Smooth muscle cell (in vitro differentiated cells): ENCODE measurements at regions not wholly inside any gene's neighbourhood (a gene's known extent, or its start where the extent isn't known, plus 50 kb on each side); places are given as distances from the start of the nearest gene placed in this dataset.

Source experiments
- DNase-seq: peaks from one replicate; lab custom pipeline; 2025; ENCODE audit not compliant: unreplicated experiment; lab: John Stamatoyannopoulos, UW
- H2AFZ ChIP-seq: fragments of 200-600 bp; sonication (generic); 2 replicates; pipeline ENCODE4 v1.6.0; 2016; ENCODE audit warnings: antibody characterized with exemption, low read depth, mild to moderate bottlenecking
- H3F3A ChIP-seq: fragments of 200-600 bp; sonication (generic); 2 replicates; pipeline ENCODE4 v1.6.0; 2017; ENCODE audit warnings: antibody characterized with exemption, low read depth
- H3K27ac ChIP-seq: fragments of 200-600 bp; sonication (generic); 2 replicates; pipeline ENCODE4 v1.5.1; 2016; ENCODE audit warnings: low read depth, mild to moderate bottlenecking
- H3K27me3 ChIP-seq: fragments of 200-600 bp; sonication (generic); 2 replicates; pipeline ENCODE4 v1.6.1; 2016; ENCODE audit warnings: low read depth, mild to moderate bottlenecking
- H3K36me3 ChIP-seq: fragments of 200-600 bp; sonication (generic); 2 replicates; pipeline ENCODE4 v1.5.1; 2016; ENCODE audit warnings: low read depth
- H3K4me1 ChIP-seq: fragments of 200-600 bp; sonication (generic); 2 replicates; pipeline ENCODE4 v1.5.1; 2016; ENCODE audit warnings: low read depth
- H3K4me2 ChIP-seq: fragments of 200-600 bp; sonication (generic); 2 replicates; pipeline ENCODE4 v1.6.0; 2016; ENCODE audit warnings: mild to moderate bottlenecking
- H3K4me3 ChIP-seq: fragments of 200-600 bp; sonication (generic); 2 replicates; pipeline ENCODE4 v1.5.1; 2016; ENCODE audit warnings: mild to moderate bottlenecking
- H3K79me2 ChIP-seq: fragments of 200-600 bp; sonication (generic); 2 replicates; pipeline ENCODE4 v1.6.0; 2016; ENCODE audit warnings: low read depth, mild to moderate bottlenecking
- H3K9ac ChIP-seq: fragments of 200-600 bp; sonication (generic); 2 replicates; pipeline ENCODE4 v1.6.0; 2016; ENCODE audit warnings: low read depth
- H3K9me3 ChIP-seq: fragments of 200-600 bp; sonication (generic); replicated peaks from 2 replicates; pipeline ENCODE4 v1.5.1; 2016; ENCODE audit warnings: low read depth
- H4K20me1 ChIP-seq: fragments of 200-600 bp; sonication (generic); 2 replicates; pipeline ENCODE4 v1.6.0; 2016; ENCODE audit warnings: low read depth
- CTCF ChIP-seq: fragments of 200-600 bp; sonication (generic); IDR thresholded peaks from 2 replicates; pipeline ENCODE4 v1.5.1; 2017; ENCODE audit warnings: borderline replicate concordance, mild to moderate bottlenecking, antibody characterized with exemption; ENCODE audit not compliant: insufficient read depth, poor library complexity, severe bottlenecking
- whole genome bisulfite sequencing: methylation state at CpG from one replicate; pipeline ENCODE4 v1.1.7; 2016; ENCODE audit warnings: low lambda C conversion rate; 5-methylcytosine and 5-hydroxymethylcytosine counted together

DNA sequence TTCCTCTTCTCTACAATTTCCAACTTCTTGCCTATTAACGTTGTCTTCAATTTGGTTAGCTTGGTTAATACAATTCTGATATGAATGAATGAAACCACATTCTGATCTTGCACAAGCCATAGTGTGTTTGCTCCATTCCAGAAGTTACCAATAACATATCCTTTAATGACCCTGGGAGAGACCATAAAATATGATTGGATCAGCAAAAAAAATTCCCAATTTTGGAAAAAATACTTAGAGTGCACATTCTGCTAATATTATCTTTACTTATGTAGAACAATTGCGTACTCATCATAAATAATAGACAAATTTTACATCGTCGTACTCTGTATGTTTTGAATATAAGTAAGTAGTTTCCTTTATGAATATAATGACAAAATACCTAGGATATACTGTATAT, 117.2 kb downstream of the SLITRK5 start:
- Histone ChIP-seq H3K79me2 (no peaks in the 10 kb centered on the region), H3K4me3 (no peak overlapping the region), H3K9ac (no peak overlapping the region), H3K4me1 (no peaks in the 10 kb centered on the region), H3K27ac (no peak overlapping the region), H2AFZ (no peak overlapping the region), H3K9me3 (no peaks in the 10 kb centered on the region), H3K27me3 (no peaks in the 10 kb centered on the region), H4K20me1 (no peaks in the 10 kb centered on the region), H3K4me2 (no peak overlapping the region), H3K36me3 (no peaks in the 10 kb centered on the region), H3F3A (no peaks in the 10 kb centered on the region)
- 90% methylated on average over 4 of the region's 4 CpGs for WGBS
- no peak for TF ChIP-seq CTCF
- no peak for DNase-seq

DNA sequence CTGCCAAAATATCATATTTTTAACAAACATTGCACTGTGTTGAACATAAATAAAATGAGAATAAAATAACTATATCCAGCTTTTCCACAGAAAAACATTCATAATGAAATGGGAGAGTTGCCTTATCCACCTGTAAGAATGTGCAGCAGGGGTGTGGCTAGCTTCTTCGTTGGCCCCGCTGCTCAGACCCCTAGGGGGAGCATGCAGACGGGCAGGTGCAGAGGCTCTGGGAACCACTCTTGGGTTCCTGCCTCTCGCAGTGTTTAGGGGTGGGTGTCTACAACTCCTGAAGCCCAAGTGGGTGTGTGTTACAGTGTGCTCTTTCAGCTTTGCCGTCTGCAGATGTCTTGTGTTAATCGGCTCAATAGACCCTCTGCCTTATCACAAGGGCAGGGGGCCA, 121.7 kb downstream of the SLITRK5 start:
- Histone ChIP-seq H3K36me3 (no peaks in the 10 kb centered on the region), H3K27ac (no peak overlapping the region), H3F3A (no peaks in the 10 kb centered on the region), H4K20me1 (no peaks in the 10 kb centered on the region), H3K4me3 (no peak overlapping the region), H3K79me2 (no peaks in the 10 kb centered on the region), H3K4me1 (no peaks in the 10 kb centered on the region), H3K27me3 (peaks cover 13% of the 10 kb centered on the region), H3K4me2 (no peak overlapping the region), H2AFZ (no peak overlapping the region), H3K9me3 (no peaks in the 10 kb centered on the region), H3K9ac (no peak overlapping the region)
- no peak for TF ChIP-seq CTCF
- 36% methylated on average over 6 of the region's 6 CpGs for WGBS
- DNase-seq, result no peak

DNA sequence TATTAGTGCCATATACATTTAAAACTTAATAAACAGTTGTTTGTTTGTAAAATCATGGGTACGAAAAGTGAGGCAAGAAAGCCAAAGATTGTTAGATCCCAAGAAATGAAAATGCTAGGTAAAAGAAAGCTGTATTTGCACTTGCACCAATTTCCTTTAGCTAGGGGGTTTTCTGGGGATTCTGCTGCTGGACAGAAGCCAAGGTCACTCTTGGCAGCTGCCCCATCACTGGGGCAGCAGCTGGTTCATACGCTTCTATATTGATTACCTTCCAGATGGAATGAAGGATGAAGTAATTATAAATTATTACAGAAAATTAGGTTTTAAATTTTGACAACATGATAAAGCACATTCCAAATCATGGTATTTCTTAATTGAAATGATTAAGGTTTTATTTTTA, 127.4 kb downstream of the SLITRK5 start:
- H3K9ac ChIP-seq, result no peak overlapping the region
- H3F3A ChIP-seq, result no peaks in the 10 kb centered on the region
- no peaks in the 10 kb centered on the region for H3K79me2 ChIP-seq
- H3K27me3 ChIP-seq, result peaks cover 14% of the 10 kb centered on the region
- H3K4me3 ChIP-seq, result no peak overlapping the region
- H3K36me3 ChIP-seq, result no peaks in the 10 kb centered on the region
- no peak for TF ChIP-seq CTCF
- WGBS, result 90% methylated on average over 2 of the region's 2 CpGs
- H3K27ac ChIP-seq, result no peak overlapping the region
- no peaks in the 10 kb centered on the region for H3K4me1 ChIP-seq
- H4K20me1 ChIP-seq, result no peaks in the 10 kb centered on the region
- no peaks in the 10 kb centered on the region for H3K9me3 ChIP-seq
- no peak overlapping the region for H2AFZ ChIP-seq
- H3K4me2 ChIP-seq, result no peak overlapping the region
- DNase-seq, result no peak

DNA sequence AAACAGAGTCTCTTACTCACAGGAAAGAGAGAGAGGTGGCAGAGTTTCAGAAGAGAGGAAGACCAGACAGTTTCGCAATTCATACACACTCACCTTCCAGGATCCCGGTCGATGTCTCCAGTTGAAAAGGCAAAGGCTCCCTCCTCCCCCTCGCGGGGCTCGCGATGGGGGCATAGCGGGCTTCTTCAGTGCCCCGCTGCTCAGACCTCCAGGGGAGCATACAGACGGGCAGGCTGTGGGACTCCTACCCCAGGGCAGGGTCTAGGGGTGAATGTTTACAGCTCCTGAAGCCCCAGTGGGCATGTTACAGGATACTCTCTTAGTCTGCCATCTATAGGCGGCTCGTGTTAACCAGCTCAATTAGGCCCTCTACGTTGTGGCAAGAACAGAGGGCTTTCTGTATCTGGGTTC, 139.2 kb downstream of the SLITRK5 start:
- no peaks in the 10 kb centered on the region for H3K79me2 ChIP-seq
- H3K9me3 ChIP-seq, result no peaks in the 10 kb centered on the region
- H4K20me1 ChIP-seq, result no peaks in the 10 kb centered on the region
- H3K36me3 ChIP-seq, result no peaks in the 10 kb centered on the region
- no peak for TF ChIP-seq CTCF
- WGBS, result 18% methylated on average over 13 of the region's 13 CpGs
- peak overlapping the region; percentile 34 for H3K4me3 ChIP-seq
- H3F3A ChIP-seq, result no peaks in the 10 kb centered on the region
- DNase-seq, result no peak
- peaks cover 40% of the 10 kb centered on the region for H3K27me3 ChIP-seq
- no peak overlapping the region for H3K9ac ChIP-seq
- H3K27ac ChIP-seq, result no peak overlapping the region
- peak overlapping the region; percentile 75 for H2AFZ ChIP-seq
- H3K4me2 ChIP-seq, result peak overlapping the region; percentile 69
- no peaks in the 10 kb centered on the region for H3K4me1 ChIP-seq
